HG02852 (cell line): ENCODE measurements at regions not wholly inside any gene's neighbourhood (a gene's known extent, or its start where the extent isn't known, plus 50 kb on each side); places are given as distances from the start of the nearest gene placed in this dataset.
"Not testable (repeated sequence)": the region's sequence is repeated elsewhere in the genome, so short reads cannot be mapped to it uniquely, and the experiment has no call there.

Source experiments
- ATAC-seq: cut with Tn5 transposase; IDR thresholded peaks from one replicate; pipeline ENCODE4 v1.9.1; 2021; ENCODE audit warnings: mild to moderate bottlenecking, moderate library complexity; ENCODE audit not compliant: unreplicated experiment

- no peak for ATAC-seq
These were observed 159.1 kb upstream of the NDN start for GRCh38 chr15:23846218-23846617.

- ATAC-seq, result no peak
These were observed 163.6 kb upstream of the NDN start for GRCh38 chr15:23850666-23851065.

DNA sequence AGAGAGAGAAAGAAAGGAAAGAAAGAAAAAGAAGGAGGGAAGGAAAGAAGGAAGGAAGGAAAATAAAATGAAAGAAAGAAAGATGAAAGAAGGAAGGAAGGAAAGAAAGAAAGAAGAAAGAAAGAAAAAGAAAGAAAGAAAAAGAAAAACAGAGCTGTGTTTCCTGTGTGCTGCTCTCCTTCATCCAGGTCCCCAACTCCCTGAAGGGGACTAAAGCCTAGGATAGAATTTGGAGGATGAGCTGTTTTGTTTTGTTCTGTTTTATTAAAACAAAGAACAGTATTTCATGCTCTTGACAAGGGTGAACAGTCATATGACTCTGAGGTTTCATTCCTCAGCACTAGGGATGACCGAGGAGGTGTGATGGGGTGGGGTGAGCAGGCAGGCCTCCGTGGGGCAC lies 164.8 kb upstream of the NDN start:
- no peak for ATAC-seq

DNA sequence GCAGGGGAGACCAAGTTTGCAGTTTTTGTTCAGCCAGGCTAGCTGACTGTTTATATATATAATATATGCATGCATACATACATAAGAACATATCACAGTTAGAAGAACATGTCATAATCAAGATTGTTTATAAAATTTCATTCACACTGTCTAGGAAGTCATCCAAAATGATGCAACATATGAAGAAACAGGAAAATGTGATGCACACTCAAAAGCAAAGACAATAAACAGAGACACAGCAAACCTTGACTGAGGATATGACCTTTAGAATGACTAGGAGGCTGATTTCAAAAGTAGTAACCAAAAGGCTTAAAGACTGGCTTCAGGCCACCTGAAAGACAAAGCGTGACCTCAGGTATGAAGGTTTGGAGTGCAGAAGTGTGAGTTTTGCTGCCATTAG lies 166.2 kb upstream of the NDN start:
- ATAC-seq, result no peak

DNA sequence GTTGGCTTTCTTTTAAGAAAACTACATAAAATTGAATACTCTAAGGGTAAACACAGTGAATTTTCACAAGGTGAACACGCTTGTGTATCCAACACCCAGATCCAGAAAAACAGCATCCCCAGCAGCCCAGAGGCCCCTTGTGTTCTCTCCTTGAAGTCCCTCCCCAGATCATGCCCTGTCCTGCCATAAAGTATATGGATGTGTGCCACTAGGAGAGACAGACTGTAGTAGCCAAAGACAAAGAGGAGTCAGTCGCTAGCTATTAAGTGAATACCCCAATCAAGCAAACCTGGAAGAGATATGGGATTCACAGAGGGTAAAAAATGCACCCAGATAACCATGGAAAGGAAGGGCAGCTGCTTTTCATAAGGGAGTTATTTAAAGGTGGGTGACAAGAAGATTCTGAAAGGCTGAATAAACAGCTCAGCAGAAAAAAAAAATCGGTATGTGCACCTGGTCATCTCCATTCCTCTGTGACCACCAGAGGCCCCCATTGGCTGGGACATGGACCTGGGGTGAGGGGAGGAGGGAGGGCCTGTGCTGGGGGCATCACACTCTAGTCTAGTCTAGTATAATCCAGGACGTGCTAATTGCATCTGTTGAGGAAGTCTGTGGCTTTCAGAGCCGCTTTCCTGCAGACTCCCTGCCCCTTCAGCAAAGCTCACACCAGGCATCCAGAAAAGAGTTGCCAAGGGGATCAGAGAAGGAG lies 167.3 kb upstream of the NDN start:
- no peak for ATAC-seq

GRCh38 chr15:23854912-23855659 lies 168.0 kb upstream of the NDN start:
- no peak for ATAC-seq

DNA sequence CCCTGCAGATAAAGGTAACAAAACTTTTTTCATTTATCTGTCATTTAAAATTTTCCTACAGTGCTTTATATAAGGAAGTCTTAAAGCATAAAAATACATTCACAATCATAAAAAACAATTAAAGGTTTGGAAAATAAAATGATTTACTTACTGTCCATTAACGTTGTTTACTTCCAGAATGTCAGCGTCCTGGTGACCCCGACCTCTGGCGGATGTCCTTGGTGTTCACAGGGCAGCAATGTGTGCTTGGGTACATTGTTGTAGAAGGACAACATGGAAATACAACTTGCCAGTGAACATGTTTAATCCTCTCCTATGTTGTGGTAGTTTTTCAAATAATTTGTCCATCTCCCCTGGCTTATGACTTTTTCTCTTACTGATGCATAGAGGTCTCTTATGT lies 168.8 kb upstream of the NDN start:
- ATAC-seq, result no peak

DNA sequence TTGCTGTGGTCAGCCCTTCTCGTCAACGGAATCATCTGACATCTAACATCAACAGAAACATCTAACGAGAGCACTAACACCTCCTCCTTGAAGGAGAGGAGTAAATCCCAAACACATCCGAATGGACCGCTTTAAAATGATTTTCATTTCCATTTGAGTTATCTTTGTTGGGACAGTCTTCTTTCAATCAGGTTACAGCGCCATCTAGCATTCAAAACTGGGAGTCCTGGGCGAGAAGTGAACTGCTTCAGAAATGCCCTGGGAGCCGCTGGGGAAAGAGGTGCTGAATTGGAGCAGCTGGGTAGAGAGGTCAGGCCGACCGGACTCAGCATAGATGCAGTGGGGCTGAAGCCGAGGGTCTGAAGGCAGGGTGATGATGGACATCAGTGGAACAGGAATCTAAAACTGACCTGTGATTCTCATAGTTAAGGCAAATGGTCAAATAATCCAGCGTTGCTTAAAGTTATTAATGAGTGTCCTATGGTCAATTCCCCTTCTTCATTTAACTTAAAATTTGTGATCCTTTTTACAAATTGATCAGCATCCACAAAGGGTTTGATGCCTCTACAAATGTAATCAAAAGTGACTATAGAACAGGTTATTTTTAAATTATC lies 170.0 kb upstream of the NDN start:
- ATAC-seq, result no peak

- ATAC-seq, result no peak
These were observed 171.9 kb upstream of the NDN start for GRCh38 chr15:23859008-23859407.

DNA sequence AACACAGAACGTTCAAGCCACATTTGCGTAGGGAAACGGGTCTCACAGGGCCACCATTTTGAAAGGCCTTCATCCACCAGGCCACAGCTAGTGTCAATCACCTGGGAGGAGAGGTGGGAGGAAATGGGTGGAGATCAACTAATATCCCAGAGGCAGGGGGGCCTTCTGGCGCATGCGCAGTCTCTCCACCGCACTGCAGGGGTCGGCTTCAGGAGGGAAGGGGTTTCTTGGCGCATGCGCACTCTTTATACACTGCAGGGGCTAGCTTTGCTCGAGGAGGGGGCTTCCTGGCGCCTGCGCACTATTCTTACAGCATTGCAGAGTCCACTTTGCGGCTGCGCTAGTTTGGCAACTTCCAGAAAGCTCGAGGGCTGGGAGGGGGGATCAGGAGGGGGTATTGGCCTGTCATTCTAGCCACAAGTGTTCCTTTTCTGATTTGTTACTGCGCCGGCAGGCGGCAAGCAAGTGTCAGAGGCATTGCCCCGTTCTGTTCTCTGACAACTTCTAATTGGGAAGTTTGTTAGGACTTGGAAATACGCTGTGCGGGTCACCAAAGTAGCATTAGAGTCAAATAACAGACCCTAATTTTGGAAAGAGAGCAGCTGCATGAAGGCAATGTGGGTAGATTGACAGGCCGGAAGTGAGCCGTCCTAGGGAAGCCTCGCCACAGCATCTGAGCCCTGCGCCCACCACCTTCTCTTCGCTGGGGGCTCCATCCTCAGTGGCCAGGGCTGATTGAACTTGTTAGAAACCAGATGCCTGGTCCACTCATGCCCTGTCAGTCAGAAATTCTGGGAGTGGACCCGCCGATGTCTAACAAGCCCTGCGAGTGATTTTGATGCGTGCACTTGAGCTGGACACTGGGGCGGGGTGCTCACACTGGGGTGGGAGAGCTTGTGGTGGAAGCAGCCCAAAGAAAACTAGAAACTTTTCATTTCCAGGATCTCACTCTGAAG lies 173.5 kb upstream of the NDN start:
- no peak for ATAC-seq

DNA sequence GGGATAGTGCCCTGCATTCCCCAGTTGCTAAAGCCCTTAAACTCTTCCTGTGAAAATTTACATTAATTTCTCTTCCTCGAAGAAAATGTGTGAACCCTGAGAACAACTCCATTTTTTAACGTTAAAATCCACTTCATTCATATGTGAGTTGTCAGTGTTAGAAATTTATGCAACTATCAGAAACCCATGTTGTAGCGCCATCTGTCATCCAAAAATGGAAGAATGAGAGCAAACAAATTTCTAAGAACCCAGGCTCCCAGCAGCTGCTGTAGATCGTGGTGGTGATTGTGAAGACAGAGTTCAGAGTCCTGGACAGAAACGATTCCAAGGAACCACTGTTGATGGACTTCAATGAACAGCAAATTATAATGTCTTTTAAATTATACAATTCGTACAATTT lies 179.7 kb upstream of the NDN start:
- ATAC-seq, result no peak

GRCh38 chr15:23869396-23869795 lies 182.3 kb upstream of the NDN start:
- ATAC-seq, result no peak

GRCh38 chr15:23873613-23874012 lies 186.5 kb upstream of the NDN start:
- not testable (repeated sequence) for ATAC-seq

- peak; percentile 44 for ATAC-seq
These were observed 190.7 kb upstream of the NDN start for GRCh38 chr15:23877502-23878412.

DNA sequence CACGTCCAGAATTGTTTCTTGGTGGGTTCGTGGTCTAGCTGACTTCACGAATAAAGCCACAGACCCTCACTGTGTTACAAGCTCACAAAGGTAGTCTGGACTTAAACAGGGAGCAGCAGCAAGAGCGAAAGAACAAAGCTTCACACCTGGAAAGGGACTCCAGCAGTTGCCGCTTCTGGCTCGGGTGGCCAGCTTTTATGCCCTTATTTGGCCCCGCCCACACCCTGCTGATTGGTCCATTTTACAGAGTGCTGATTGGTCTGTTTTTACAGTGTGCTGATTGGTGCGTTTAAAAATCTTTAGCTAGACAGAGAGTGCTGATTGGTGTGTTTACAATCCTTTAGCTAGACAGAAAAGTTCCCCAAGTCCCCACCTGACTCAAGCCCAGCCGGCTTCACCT lies 194.2 kb upstream of the NDN start:
- ATAC-seq, result no peak

DNA sequence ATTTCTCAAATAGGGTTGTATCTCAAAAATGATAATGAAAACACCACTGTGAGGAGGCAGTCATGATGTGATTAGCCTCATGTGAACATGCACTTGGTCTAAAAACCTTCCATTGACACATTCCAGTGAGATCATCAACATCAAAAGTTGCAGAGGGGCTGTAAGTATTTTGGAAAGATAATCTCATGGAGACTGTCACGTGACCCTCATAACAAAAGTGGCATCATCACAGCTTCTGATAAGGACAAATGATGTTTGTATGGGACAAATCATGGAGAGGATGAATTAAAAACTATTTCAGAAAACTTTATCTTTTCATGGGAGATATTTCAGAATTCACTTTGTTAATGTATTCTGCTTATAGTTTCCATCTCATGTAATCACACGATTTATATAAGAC lies 203.1 kb upstream of the NDN start:
- no peak for ATAC-seq

DNA sequence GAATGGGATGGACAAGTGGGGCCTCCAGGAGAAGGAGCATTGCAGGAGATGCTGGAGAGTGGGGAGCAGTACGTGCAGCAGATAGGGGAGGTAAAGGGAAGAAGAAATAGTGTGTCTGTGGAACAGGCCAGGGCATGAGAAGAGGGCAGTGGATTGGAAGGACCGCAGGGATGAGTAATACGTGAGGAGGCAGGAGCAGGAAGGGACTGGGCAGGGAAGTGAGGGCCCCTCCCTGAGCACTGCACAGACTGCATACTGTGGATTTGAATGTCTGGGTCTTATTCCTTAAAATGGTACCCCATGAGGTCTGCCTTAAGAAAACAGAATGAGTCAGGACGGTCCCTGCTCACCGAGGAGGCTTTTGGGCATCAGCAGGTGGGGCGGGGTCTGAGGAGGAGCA lies 210.0 kb upstream of the NDN start:
- ATAC-seq, result no peak

DNA sequence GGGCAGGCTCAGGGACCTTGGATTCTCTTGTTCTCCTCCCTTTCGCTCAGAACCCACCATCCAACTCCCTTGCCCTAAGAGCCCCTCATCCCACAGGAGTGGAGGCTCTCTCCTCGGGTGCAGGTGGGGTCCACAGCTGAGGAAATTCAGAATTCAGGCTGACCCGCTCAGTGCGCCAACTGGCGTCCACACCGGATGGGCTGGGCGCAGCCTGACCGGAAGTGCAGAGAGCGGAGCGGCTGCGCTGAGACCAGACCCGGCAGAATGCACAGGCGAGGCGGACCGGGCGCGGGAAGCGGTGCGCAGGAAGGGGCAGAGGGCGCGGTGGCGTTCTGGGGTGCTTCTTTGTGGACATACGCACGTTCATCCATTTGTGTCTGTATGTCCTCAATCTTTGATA lies 210.4 kb upstream of the NDN start:
- ATAC-seq, result no peak

DNA sequence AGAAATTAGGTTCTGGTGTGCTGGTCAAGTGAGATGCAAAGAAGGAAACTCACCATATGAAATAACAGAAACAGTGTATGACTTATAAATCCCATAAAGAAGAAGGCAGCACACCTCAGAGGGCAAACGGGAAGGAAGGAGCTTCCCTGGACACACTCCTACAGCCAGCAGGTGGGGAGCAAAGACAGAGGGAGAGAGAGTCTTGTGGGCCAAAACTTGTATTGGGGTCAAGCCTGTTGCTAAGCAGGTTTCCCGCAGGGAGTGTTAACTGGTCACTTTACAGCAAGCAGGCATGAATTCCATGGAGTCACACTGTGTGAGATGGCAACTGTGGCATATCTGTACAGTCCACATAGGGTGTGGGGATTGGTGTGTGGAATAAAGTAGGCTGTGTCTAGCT lies 222.9 kb upstream of the NDN start:
- ATAC-seq, result no peak

DNA sequence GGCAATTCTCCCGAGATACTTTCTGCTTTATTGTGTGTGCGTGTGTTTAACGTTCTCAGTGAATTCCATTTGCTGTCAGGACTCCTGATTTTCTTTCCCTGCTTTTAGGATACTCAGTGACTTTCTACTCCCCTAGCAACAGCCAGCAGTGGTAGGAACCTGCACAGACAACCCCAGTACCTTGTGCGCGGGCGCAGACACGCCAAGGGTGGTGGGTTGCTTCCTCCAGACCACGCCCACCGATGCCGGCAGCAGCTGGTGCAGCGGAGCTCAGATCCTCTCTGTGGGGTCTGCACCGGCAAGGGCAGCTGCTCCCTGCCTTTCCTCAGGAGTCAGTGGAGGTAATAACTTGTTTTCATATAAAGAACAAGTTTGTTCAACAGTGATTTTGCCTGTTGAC lies 225.1 kb upstream of the NDN start:
- no peak for ATAC-seq
